ENCODE measurements at regions not wholly inside any gene's neighbourhood (a gene's known extent, or its start where the extent isn't known, plus 50 kb on each side); places are given as distances from the start of the nearest gene placed in this dataset.

- intact Hi-C loops (cut with micrococcal nuclease): no loop called here
- H3K9me3 Mint-ChIP-seq: peaks cover 7% of the 10 kb centered on the region
- H3K27me3 Mint-ChIP-seq: no peaks in the 10 kb centered on the region
- no peak for TF ChIP-seq CTCF (IDR thresholded peaks at IDR 0.05)
- no peak overlapping the region for H3K4me3 Mint-ChIP-seq
- CTCF ChIA-PET: no interaction called here
- DNase-seq: no peak
- peaks cover 8% of the 10 kb centered on the region for H3K4me1 Mint-ChIP-seq
- H3K27ac Mint-ChIP-seq: no peak overlapping the region
- H3K36me3 Mint-ChIP-seq (ENCODE audit: low read depth): no peaks in the 10 kb centered on the region
- POLR2A ChIA-PET: no interaction called here
- ATAC-seq (ENCODE audit: low read depth): no peak
These were observed 177.2 kb upstream of the POC5 start for GRCh38 chr5:75894482-75894881.

GRCh38 chr5:75891736-75892135 lies 174.5 kb upstream of the POC5 start:
- no peak overlapping the region for H3K27ac Mint-ChIP-seq
- no peak overlapping the region for H3K4me3 Mint-ChIP-seq
- DNase-seq: no peak
- H3K36me3 Mint-ChIP-seq (ENCODE audit: low read depth): no peaks in the 10 kb centered on the region
- CTCF ChIA-PET: interaction anchor here (1.0 kb wide), 1 partner anchor 283 kb away, joined by 3 read pairs; no protein-coding TSS in a partner anchor
- POLR2A ChIA-PET: no interaction called here
- ATAC-seq (ENCODE audit: low read depth): no peak
- peaks cover 8% of the 10 kb centered on the region for H3K4me1 Mint-ChIP-seq
- no peak for TF ChIP-seq CTCF (IDR thresholded peaks at IDR 0.05)
- no peaks in the 10 kb centered on the region for H3K27me3 Mint-ChIP-seq
- peaks cover 7% of the 10 kb centered on the region for H3K9me3 Mint-ChIP-seq
- intact Hi-C loops (cut with micrococcal nuclease): no loop called here

- CTCF ChIA-PET: no interaction called here
- ATAC-seq (ENCODE audit: low read depth): no peak
- no peak for DNase-seq
- no peak overlapping the region for H3K27ac Mint-ChIP-seq
- peaks cover 8% of the 10 kb centered on the region for H3K4me1 Mint-ChIP-seq
- POLR2A ChIA-PET: no interaction called here
- peaks cover 7% of the 10 kb centered on the region for H3K9me3 Mint-ChIP-seq
- H3K4me3 Mint-ChIP-seq: no peak overlapping the region
- intact Hi-C loops (cut with micrococcal nuclease): no loop called here
- H3K36me3 Mint-ChIP-seq (ENCODE audit: low read depth): no peaks in the 10 kb centered on the region
- no peak for TF ChIP-seq CTCF (IDR thresholded peaks at IDR 0.05)
- no peaks in the 10 kb centered on the region for H3K27me3 Mint-ChIP-seq
These were observed 173.8 kb upstream of the POC5 start for GRCh38 chr5:75891020-75891419.

GRCh38 chr5:75890546-75890945 lies 173.3 kb upstream of the POC5 start:
- peaks cover 8% of the 10 kb centered on the region for H3K4me1 Mint-ChIP-seq
- ChIA-PET POLR2A (no interaction called here), CTCF (no interaction called here)
- H3K4me3 Mint-ChIP-seq: no peak overlapping the region
- no peak for DNase-seq
- TF ChIP-seq CTCF (IDR thresholded peaks at IDR 0.05): no peak
- H3K27me3 Mint-ChIP-seq: no peaks in the 10 kb centered on the region
- H3K27ac Mint-ChIP-seq: no peak overlapping the region
- intact Hi-C loops (cut with micrococcal nuclease): no loop called here
- ATAC-seq (ENCODE audit: low read depth): no peak
- peaks cover 7% of the 10 kb centered on the region for H3K9me3 Mint-ChIP-seq
- no peaks in the 10 kb centered on the region for H3K36me3 Mint-ChIP-seq (ENCODE audit: low read depth)

GRCh38 chr5:75886706-75887105 lies 169.5 kb upstream of the POC5 start:
- no peak overlapping the region for H3K4me3 Mint-ChIP-seq
- DNase-seq (no peak), ATAC-seq (ENCODE audit: low read depth) (no peak)
- H3K36me3 Mint-ChIP-seq (ENCODE audit: low read depth): no peaks in the 10 kb centered on the region
- POLR2A ChIA-PET: no interaction called here
- no peak for TF ChIP-seq CTCF (IDR thresholded peaks at IDR 0.05)
- CTCF ChIA-PET: interaction anchor here (1.2 to 2.1 kb wide), 2 partner anchors 152 to 289 kb away, joined by 3 to 16 read pairs; no protein-coding TSS in a partner anchor
- no peak overlapping the region for H3K27ac Mint-ChIP-seq
- H3K27me3 Mint-ChIP-seq: no peaks in the 10 kb centered on the region
- H3K9me3 Mint-ChIP-seq: no peaks in the 10 kb centered on the region
- H3K4me1 Mint-ChIP-seq: no peaks in the 10 kb centered on the region
- intact Hi-C loops (cut with micrococcal nuclease): loop anchor here (1.0 kb wide), 2 partner anchors 289 to 370 kb away; no protein-coding TSS in a partner anchor

Measured in activated B cell treated with CpG ODN at 0.5 μM for 24 hours (primary cell).